Thyroid gland (tissue), 4 donors: ENCODE measurements at regions not wholly inside any gene's neighbourhood (a gene's known extent, or its start where the extent isn't known, plus 50 kb on each side); places are given as distances from the start of the nearest gene placed in this dataset.

Source experiments
- POLR2A ChIP-seq, 2 donors: fragments of 450-650 bp; IDR thresholded peaks; one replicate each; pipeline ENCODE4 v1.6.1; 2017; ENCODE audit warnings: antibody characterized with exemption in 2 of 2, mild to moderate bottlenecking in 2 of 2, moderate library complexity in 1 of 2
- TF ChIP-seq, protein P1 (sequence below), 6 experiments: fragments of 200-600 bp in 3 of 6; fragments of 450-650 bp in 3 of 6; sonication (generic) in 3 of 6; IDR thresholded peaks; one replicate each; pipeline ENCODE4 v1.5.1; 2016 to 2019; ENCODE audit warnings: antibody characterized with exemption in 6 of 6, mild to moderate bottlenecking in 2 of 6, inconsistent platforms in 1 of 6, moderate library complexity in 1 of 6

DNA sequence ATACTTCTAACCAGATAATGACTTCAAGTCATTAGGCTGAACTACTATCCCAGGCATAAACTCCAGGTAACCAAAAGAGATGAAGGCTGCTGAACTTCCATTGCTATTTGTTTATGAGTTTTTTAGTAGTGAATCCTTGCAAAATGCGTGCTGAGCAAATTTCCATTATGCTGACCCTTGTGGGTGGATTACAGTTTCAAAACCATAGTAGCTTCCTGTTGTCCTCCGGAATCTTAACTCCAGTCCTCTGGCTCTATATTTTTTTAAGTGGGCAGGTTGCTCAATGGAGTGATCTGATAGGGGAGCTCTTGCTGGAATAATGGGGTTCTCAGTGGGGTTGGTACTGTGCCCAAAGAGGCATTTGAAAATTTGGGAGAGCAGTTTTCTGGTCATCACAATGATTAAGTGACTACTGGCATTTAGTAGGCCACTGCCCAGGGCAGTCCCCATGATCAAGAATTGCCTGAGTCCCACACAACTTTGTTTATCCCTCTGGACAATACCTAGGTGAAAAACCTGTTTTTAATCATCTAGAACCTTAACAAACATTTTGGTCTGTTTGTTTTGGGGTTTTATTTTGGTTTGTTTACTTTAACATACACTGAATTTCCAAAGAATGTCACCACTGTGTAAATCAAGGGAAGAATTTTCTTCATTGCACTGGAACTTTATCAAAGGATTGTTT lies 302.3 kb upstream of the GATB start:
- TF ChIP-seq, protein P1, sequence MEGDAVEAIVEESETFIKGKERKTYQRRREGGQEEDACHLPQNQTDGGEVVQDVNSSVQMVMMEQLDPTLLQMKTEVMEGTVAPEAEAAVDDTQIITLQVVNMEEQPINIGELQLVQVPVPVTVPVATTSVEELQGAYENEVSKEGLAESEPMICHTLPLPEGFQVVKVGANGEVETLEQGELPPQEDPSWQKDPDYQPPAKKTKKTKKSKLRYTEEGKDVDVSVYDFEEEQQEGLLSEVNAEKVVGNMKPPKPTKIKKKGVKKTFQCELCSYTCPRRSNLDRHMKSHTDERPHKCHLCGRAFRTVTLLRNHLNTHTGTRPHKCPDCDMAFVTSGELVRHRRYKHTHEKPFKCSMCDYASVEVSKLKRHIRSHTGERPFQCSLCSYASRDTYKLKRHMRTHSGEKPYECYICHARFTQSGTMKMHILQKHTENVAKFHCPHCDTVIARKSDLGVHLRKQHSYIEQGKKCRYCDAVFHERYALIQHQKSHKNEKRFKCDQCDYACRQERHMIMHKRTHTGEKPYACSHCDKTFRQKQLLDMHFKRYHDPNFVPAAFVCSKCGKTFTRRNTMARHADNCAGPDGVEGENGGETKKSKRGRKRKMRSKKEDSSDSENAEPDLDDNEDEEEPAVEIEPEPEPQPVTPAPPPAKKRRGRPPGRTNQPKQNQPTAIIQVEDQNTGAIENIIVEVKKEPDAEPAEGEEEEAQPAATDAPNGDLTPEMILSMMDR (IDR thresholded peaks at IDR 0.05), result no peak
- no peak for TF ChIP-seq POLR2A (IDR thresholded peaks at IDR 0.05)
